ENCODE measurements at regions not wholly inside any gene's neighbourhood (a gene's known extent, or its start where the extent isn't known, plus 50 kb on each side); places are given as distances from the start of the nearest gene placed in this dataset.
A peak's percentile ranks its signal among the peaks of the same experiment; 100 is the strongest.

DNA sequence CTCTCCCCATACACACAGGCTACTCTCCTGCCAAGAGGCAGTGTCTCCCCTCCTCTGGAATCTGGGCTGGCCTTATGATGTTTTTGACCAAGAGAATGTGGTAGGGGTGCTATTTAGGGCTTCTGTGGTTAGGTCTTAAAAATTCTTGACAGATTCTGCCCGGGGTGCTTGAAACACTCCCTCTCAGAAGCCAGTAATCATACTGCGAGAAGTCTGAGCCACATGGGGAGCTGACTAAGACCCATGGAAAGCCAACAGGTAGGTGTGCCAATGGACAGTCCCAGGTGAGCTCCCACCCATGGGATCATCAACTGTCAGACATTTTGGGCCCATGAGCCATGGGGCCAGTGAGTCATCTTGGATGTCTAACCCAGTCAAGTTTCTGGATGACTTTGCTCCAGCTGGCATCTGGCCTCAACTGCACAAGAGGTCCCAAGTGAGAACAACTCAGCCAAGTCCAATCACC is 315.7 kb downstream of the FBXW7 start:
- H3K4me1 Mint-ChIP-seq = peaks cover 10% of the 10 kb centered on the region
- ATAC-seq (peak; percentile 85), DNase-seq (ENCODE audit: low spot score in 2 of 2) (no peak)
- peaks cover 4% of the 10 kb centered on the region for H3K9me3 Mint-ChIP-seq
- H3K4me3 Mint-ChIP-seq = no peak overlapping the region
- no peaks in the 10 kb centered on the region for H3K36me3 Mint-ChIP-seq
- H3K27ac Mint-ChIP-seq = no peak overlapping the region

DNA sequence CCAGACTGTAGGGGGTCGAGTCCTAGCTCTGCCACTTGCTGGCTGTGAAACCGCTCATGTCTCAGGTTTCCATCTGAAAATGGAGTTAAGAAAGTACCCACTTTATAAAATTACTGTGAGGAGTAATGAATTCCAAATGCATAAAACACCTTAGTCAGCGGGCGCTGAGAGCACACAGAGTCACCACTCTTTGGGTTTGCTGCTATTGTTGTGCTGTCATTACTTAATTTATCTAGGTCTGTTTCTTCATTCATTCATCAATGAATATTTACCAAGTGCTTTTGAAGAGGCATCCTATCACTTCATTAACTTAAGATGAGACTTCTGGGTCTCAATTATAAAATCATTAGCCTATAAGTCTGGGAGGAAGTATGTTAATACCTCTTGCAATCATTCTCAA is 317.3 kb downstream of the FBXW7 start:
- peaks cover 10% of the 10 kb centered on the region for H3K4me1 Mint-ChIP-seq
- no peak for DNase-seq (ENCODE audit: low spot score in 2 of 2)
- ATAC-seq = no peak
- H3K36me3 Mint-ChIP-seq = no peaks in the 10 kb centered on the region
- H3K9me3 Mint-ChIP-seq = peaks cover 8% of the 10 kb centered on the region
- no peak overlapping the region for H3K4me3 Mint-ChIP-seq
- H3K27ac Mint-ChIP-seq = no peak overlapping the region

DNA sequence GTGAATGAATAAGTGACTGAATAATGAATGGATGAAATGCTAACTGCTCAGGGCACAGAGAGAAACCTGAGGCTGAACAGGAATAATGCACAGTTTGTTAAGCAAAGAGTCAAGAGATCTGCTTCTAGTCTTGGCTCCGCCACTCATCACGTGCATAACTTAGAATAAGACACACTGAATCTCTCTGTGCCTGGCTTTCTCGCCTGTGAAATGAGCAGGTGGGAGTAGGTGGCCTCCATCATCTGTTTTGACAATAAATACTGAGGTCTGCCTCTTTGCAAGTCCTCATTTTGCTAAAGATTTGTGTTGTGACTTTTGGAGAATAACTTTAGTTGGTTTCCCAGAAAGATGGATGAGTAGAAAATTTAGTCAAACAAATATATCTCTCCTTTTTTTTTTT is 318.0 kb downstream of the FBXW7 start:
- H3K4me3 Mint-ChIP-seq = no peak overlapping the region
- peaks cover 10% of the 10 kb centered on the region for H3K4me1 Mint-ChIP-seq
- no peak for ATAC-seq
- DNase-seq (ENCODE audit: low spot score in 2 of 2) = no peak
- H3K27ac Mint-ChIP-seq = no peak overlapping the region
- H3K36me3 Mint-ChIP-seq = no peaks in the 10 kb centered on the region
- H3K9me3 Mint-ChIP-seq = peaks cover 8% of the 10 kb centered on the region

DNA sequence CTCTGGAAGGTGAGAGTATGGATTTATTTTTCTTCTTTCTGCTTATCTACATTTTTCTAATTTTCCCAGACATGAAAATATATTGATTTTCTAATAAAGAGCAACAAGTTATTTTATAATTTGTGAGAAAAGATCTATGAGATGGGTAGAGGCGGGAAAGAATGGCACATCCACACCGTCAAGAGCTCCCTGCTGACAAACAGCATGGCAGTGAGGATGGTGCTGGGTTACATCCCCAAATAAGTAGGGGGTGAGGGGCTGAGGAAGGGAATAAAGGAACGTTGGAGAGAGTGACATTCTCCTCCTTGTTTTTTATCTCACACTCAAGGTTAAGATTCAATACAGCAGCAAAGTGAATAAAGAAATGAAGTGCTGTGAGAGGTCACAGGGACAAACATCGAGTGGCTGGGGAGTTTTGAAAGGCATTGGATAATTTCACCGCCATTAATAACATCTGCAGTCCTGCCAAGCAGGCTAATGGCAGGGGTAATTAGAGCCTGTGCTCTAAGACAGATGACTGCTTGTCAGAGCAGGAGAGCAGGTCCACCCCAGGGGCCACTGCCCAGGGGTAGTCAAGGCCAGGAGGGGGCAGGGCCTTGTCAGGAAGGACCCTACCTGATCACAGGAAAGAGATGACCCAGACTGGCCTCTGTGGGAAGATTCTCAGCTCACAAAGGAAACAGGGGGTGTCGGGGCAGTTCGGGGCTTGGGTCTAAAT is 323.8 kb downstream of the FBXW7 start:
- ATAC-seq (no peak), DNase-seq (ENCODE audit: low spot score in 2 of 2) (no peak)
- Mint-ChIP-seq H3K36me3 (no peaks in the 10 kb centered on the region), H3K9me3 (peaks cover 8% of the 10 kb centered on the region), H3K4me3 (no peak overlapping the region), H3K27ac (no peak overlapping the region), H3K4me1 (no peaks in the 10 kb centered on the region)

DNA sequence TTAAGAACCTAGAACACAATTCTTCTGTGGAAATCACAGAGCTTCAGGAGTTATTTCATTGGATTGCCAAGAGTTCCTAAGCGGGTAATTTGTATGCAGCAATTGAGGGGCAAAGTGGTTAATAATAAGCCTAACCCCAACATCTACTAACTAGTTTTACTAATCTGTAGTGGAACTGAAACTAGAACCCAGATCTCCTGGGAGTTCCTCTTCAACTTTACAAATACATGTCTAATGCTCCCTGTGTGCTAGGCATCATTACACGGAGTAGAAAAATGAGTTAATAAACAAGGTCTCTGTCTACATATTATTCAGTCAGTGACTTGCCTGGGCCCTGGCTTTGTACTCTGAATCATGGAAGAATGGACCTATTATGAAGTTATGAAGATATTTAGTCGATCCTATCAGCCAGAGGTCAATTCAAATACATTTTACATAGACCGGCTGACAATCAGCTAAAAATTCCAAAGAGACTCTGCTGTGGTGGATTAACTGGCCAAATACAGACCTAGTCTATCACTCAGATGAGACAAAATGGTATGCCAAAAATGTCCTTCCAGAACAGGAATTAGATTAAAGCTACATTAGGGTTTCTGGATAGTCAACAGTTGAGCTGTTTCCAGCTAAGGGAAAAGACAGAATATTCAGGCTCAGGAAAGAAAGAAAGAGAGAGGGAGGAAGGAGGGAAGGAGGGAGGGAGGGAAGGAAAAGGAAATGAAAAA is 326.0 kb downstream of the FBXW7 start:
- ATAC-seq = no peak
- H3K4me3 Mint-ChIP-seq = no peak overlapping the region
- H3K4me1 Mint-ChIP-seq = no peaks in the 10 kb centered on the region
- no peak for DNase-seq (ENCODE audit: low spot score in 2 of 2)
- H3K27ac Mint-ChIP-seq = no peak overlapping the region
- H3K36me3 Mint-ChIP-seq = no peaks in the 10 kb centered on the region
- peaks cover 1% of the 10 kb centered on the region for H3K9me3 Mint-ChIP-seq

- no peak overlapping the region for H3K4me3 Mint-ChIP-seq
- no peak for ATAC-seq
- no peak for DNase-seq (ENCODE audit: low spot score in 2 of 2)
- no peaks in the 10 kb centered on the region for H3K36me3 Mint-ChIP-seq
- no peaks in the 10 kb centered on the region for H3K9me3 Mint-ChIP-seq
- H3K4me1 Mint-ChIP-seq = no peaks in the 10 kb centered on the region
- no peak overlapping the region for H3K27ac Mint-ChIP-seq
Measured at GRCh38 chr4:152207378-152207720, 328.5 kb downstream of the FBXW7 start.

- Mint-ChIP-seq H3K36me3 (no peaks in the 10 kb centered on the region), H3K27ac (no peak overlapping the region), H3K4me3 (no peak overlapping the region)
Measured at GRCh38 chr4:152206646-152207377, 329.1 kb downstream of the FBXW7 start.

GRCh38 chr4:152206185-152206584 is 329.7 kb downstream of the FBXW7 start:
- no peaks in the 10 kb centered on the region for H3K36me3 Mint-ChIP-seq
- no peak for ATAC-seq
- no peak for DNase-seq (ENCODE audit: low spot score in 2 of 2)
- H3K9me3 Mint-ChIP-seq = no peaks in the 10 kb centered on the region
- no peaks in the 10 kb centered on the region for H3K4me1 Mint-ChIP-seq
- H3K27ac Mint-ChIP-seq = no peak overlapping the region
- no peak overlapping the region for H3K4me3 Mint-ChIP-seq

More at GRCh38 chr4:152206646-152207377, 329.1 kb downstream of the FBXW7 start:
- DNase-seq (ENCODE audit: low spot score in 2 of 2) = no peak
- Mint-ChIP-seq H3K4me1 (no peaks in the 10 kb centered on the region), H3K9me3 (no peaks in the 10 kb centered on the region)
- ATAC-seq = no peak

DNA sequence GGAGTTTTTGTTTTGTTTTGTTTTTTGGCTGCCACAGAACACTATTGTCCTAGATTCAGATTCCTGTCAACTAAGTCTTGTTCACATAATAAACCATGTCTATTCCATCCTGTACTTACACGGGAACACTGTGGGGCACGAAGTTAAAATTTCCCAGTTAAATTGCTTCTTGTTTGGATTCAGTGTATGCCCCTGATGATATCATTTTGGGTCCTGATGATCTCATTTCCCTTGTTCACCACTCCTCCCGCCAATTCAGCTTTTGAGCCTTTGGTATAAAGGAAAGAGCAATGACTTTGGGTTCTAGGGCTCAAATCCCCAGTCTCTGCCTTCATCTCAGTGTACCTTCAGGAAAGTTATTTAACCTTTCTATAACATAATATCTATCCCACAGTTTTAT is 333.5 kb downstream of the FBXW7 start:
- ATAC-seq (no peak), DNase-seq (ENCODE audit: low spot score in 2 of 2) (no peak)
- no peak overlapping the region for H3K4me3 Mint-ChIP-seq
- no peaks in the 10 kb centered on the region for H3K36me3 Mint-ChIP-seq
- H3K9me3 Mint-ChIP-seq = no peaks in the 10 kb centered on the region
- no peak overlapping the region for H3K27ac Mint-ChIP-seq
- no peaks in the 10 kb centered on the region for H3K4me1 Mint-ChIP-seq

DNA sequence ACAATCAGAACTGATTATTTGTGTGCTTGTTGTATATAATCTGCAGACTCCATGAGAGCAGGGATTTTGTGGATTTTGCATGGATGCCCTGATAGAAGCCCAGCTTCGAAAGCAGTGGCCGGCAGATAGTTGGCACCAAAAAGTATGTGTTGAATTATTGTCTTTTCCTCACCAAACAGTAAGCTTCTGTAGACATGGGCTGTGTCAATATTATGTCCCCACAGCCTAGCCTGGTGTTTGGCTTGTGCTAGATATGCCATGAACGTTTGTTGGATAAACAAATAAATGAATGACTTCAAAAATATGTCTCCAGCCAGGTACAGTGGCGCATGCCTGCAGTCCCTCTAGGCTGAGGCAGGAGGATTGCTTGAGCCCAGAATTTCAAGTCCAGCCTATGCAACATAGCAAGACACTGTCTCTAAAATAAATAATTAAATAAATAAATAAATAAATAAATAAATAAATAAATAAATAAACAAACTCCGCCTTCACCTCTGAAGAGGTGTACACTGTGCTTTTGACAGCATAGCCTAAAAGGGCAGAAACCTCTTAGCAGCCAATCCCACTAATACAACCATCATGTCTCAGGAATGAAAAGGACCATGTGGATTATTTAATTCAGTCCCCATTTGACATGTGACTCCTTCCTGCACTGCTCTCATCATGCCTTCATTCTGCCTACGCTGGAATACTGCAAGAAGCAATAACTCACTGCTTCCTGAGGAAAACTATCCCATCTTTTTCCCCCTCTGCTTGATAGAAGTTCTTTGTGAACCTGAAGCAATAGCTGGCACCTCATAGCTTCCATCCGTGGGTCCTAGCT is 335.2 kb downstream of the FBXW7 start:
- DNase-seq (ENCODE audit: low spot score in 2 of 2) (no peak), ATAC-seq (no peak)
- no peak overlapping the region for H3K4me3 Mint-ChIP-seq
- H3K36me3 Mint-ChIP-seq = no peaks in the 10 kb centered on the region
- H3K9me3 Mint-ChIP-seq = no peaks in the 10 kb centered on the region
- no peak overlapping the region for H3K27ac Mint-ChIP-seq
- no peaks in the 10 kb centered on the region for H3K4me1 Mint-ChIP-seq

DNA sequence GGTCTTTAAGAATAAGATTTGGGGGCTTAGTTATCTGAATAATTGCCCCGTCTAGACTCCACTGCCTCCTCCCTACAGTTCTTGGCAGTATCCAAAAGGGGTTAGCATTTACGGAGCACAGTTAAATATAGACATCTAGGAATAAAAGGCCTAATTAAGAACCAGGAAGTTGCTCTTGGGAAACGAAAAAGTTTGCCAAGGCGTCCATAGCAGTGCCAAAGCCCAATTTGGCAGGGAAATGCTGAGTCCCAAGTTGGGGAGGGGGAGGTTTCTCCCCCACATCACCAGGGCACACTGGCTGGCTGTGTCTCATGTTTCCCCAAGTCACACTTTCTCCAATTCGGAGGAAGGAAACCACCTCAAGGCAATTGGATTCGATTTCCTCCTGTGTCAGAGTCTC is 338.7 kb downstream of the FBXW7 start:
- no peak overlapping the region for H3K4me3 Mint-ChIP-seq
- DNase-seq (ENCODE audit: low spot score in 2 of 2) (no peak), ATAC-seq (no peak)
- H3K36me3 Mint-ChIP-seq = no peaks in the 10 kb centered on the region
- H3K4me1 Mint-ChIP-seq = no peaks in the 10 kb centered on the region
- no peaks in the 10 kb centered on the region for H3K9me3 Mint-ChIP-seq
- H3K27ac Mint-ChIP-seq = no peak overlapping the region

GRCh38 chr4:152195888-152196287 is 340.0 kb downstream of the FBXW7 start:
- H3K4me3 Mint-ChIP-seq = no peak overlapping the region
- no peak overlapping the region for H3K27ac Mint-ChIP-seq
- no peaks in the 10 kb centered on the region for H3K9me3 Mint-ChIP-seq
- no peaks in the 10 kb centered on the region for H3K36me3 Mint-ChIP-seq
- ATAC-seq (no peak), DNase-seq (ENCODE audit: low spot score in 2 of 2) (no peak)
- no peaks in the 10 kb centered on the region for H3K4me1 Mint-ChIP-seq

- Mint-ChIP-seq H3K36me3 (no peaks in the 10 kb centered on the region), H3K4me3 (no peak overlapping the region), H3K4me1 (peaks cover 8% of the 10 kb centered on the region), H3K9me3 (no peaks in the 10 kb centered on the region), H3K27ac (no peak overlapping the region)
- DNase-seq (ENCODE audit: low spot score in 2 of 2) (no peak), ATAC-seq (no peak)
Measured at GRCh38 chr4:152193059-152193458, 342.8 kb downstream of the FBXW7 start.

DNA sequence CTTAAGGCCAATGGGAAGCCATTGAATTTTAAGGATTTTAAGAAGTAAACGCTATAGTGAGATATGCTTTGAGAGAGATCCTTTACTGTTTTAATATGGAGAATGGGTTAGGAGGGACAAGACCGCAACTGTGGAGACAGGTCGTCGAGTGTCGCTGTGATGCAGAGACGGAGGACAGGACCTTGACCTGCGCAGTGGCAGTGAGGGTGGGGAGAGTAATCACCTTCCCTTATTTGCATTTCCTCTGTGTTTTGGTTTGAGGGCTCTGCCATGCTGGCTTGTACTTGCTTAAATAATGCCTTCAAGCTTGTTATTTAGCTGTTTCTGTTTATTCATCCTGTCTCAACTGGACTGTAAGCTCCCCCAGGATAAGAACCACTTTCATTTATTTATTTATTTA is 345.0 kb downstream of the FBXW7 start:
- ATAC-seq = no peak

More for the DNA sequence above, 345.0 kb downstream of the FBXW7 start:
- DNase-seq (ENCODE audit: low spot score in 2 of 2) = no peak
- Mint-ChIP-seq H3K4me1 (peaks cover 11% of the 10 kb centered on the region), H3K9me3 (no peaks in the 10 kb centered on the region), H3K27ac (no peak overlapping the region), H3K4me3 (no peak overlapping the region), H3K36me3 (no peaks in the 10 kb centered on the region)
